Activated naive CD4-positive, alpha-beta T cell treated with anti-CD3 and anti-CD28 coated beads, Interleukin-2, amount 50 U/mL, for 16 hours (primary cell): ENCODE measurements at regions not wholly inside any gene's neighbourhood (a gene's known extent, or its start where the extent isn't known, plus 50 kb on each side); places are given as distances from the start of the nearest gene placed in this dataset.

Source experiments
- DNase-seq: peaks from one replicate; pipeline ENCODE4 v3.0.0-alpha.2; 2020

- DNase-seq = no peak
Measured at GRCh38 chr2:75790814-75791467, 80.2 kb upstream of the GCFC2 start.

GRCh38 chr2:75790121-75790813, 79.6 kb upstream of the GCFC2 start:
- no peak for DNase-seq

DNA sequence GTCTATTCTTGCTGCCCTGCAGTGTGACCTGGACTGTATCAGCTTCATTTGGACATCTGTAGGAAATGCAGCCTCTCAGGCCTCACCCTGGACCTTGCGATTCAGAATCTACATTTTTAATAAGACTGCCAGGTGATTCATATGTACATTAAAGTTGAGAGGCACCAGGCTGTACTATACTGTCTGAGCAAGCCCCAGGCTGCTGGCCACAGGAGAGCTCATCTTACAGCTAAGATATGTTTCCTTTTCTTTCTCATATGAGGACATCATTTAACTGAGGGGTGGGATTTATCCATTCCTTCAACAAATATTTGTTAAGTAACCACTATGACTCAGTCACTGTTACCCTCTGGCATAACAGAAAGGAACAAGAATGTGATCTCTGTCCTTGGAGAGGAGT, 78.2 kb upstream of the GCFC2 start:
- no peak for DNase-seq

DNA sequence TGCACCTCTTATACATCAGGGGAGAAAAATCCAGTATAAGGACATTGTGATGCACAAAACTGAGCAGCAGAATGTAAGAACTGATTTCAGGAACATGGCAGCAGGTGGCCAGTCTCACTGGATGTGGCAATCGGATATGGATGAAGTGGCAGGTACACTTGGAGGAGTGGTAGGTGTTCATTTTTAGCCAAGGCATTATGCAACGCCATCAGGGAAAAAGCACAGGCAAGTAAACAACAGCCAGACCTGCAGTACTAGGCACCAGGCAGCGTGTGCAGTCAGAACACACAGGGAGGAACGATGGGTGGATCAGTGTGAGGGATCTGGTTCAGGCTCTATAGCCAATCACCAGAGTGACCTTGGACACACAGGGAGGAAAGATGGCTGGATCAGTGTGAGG, 77.4 kb upstream of the GCFC2 start:
- no peak for DNase-seq

GRCh38 chr2:75787532-75788132, 76.9 kb upstream of the GCFC2 start:
- DNase-seq = no peak

DNA sequence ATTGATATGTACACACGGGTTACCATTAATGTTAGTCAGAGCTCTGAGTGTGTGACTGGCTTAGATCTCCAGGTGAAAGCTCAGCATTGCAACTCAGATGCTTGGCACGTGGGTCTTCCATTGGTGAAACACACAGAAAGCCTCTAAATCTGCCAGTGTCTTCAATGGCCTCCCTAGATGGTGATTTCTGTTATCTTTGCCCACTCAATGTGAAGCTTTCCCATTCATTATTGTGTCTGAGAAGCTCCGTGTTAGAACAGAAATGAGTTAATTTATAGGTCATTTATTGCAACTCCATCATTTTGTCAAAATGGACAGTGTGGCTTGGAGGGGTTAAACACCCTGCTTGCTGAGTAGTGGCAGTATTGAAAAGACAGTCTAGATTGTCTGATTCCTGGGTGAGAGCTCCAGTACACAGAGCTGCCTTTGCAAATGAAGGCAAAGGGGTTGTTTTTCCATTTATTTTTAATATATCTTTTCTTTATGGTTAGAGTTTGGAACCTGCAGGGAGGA, 64.7 kb upstream of the GCFC2 start:
- DNase-seq = no peak

DNA sequence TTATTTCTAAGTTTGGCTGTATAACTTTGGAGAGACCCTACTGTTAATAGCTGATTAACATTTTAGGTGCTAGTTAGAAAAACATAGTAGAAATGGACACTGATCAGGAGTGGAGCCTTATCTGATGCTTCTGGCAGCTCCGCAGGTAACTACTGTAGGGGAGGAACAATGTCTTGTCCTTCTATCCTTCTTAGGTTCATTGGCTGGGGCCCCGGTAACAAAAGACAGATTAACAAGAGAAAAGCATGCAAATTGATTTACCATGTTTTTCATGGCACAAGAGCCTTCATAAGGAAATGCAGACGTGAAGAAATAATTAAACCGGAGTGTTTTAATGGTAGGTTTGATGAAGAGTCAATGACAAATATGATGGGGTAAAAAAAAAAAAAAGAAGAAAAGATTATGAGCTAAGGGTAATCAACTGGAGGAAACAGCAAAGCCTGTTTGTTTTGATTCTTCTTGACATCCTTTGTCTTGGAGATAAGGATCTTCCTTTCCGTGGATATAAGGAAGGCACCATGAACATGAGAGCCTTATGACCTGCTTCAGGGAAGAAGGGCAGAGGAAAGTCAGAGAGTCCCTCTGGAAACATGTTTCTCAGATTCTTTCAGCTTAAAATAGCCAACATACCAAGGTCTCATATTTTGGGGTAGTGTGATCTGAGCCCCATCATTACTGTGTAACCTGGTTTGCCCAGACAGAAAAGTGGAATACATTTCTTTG, 62.4 kb upstream of the GCFC2 start:
- DNase-seq = no peak

DNA sequence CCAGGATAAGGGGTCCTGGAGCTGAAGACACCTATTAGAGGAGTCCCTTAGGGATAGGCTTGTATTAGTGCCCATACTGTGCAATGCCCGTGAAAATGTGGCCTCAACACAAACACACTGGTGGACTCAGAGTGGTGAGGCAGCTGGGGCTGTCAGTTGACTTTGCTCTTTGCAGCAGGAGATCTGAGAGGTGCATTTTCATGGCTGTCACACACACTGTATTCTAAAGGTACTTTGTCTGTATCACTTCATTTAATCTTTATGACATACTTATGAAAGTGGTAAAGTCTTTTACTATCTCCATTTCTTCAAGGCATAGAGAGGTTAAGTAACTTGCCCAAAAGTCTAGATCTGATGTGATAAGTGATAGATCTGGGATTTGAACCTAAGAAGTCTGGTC, 55.1 kb upstream of the GCFC2 start:
- DNase-seq = no peak

DNA sequence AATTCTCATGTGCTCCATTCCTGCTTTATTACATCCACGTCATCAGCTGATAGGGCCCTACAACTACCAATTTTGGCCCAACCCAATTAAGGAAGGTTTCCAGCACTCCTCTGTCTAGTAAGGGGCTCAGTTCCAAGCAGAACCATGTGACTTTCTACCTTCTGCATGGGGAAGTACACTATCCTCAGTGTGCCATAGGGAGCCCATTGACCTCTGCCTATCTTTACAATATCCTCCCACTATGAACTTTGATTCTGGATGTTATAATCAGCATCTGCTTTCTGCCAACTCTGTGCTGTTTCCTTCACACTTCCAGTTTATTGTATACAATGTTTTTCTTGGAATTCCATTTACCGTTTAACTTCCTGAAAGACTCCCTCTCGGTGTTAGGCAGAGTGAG, 53.9 kb upstream of the GCFC2 start:
- DNase-seq = no peak
